Coronary artery (tissue), 2 donors: ENCODE measurements at regions not wholly inside any gene's neighbourhood (a gene's known extent, or its start where the extent isn't known, plus 50 kb on each side); places are given as distances from the start of the nearest gene placed in this dataset.

Experiments
- DNase-seq: peaks from one replicate; pipeline ENCODE4 v3.0.0-alpha.2; 2017; ENCODE audit warnings: low spot score
- H3K27ac ChIP-seq, 2 donors: fragments of 200-600 bp; sonication (generic); one replicate each; pipeline ENCODE4 v1.5.1; 2016 to 2019
- H3K4me3 ChIP-seq: fragments of 200-600 bp; sonication (generic); 2 replicates; pipeline ENCODE4 v1.5.1; 2016; ENCODE audit warnings: mild to moderate bottlenecking, moderate library complexity
- TF ChIP-seq, protein P1 (sequence below): fragments of 200-600 bp; sonication (generic); IDR thresholded peaks from one replicate; pipeline ENCODE4 v1.5.1; 2019; ENCODE audit warnings: antibody characterized with exemption

DNA sequence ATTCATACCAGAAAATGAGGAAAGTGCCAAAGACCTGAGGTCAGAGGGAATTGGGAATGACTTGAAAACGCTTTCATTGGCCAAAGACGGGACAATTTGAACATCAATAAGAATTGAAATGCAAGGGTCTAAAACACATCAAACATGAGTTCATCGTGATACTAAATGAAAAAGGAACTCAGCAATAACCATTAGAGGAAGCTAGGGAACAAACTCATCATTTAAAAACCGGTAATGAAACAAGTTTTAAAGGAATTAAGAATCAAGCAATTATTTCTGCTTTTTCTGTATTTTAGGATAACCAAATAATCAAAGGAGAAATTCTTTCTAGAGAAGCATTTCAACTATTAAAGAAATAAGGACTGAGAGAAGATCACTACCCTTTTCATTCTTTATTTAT, 303.1 kb downstream of the ARHGAP12 start:
- TF ChIP-seq, protein P1, sequence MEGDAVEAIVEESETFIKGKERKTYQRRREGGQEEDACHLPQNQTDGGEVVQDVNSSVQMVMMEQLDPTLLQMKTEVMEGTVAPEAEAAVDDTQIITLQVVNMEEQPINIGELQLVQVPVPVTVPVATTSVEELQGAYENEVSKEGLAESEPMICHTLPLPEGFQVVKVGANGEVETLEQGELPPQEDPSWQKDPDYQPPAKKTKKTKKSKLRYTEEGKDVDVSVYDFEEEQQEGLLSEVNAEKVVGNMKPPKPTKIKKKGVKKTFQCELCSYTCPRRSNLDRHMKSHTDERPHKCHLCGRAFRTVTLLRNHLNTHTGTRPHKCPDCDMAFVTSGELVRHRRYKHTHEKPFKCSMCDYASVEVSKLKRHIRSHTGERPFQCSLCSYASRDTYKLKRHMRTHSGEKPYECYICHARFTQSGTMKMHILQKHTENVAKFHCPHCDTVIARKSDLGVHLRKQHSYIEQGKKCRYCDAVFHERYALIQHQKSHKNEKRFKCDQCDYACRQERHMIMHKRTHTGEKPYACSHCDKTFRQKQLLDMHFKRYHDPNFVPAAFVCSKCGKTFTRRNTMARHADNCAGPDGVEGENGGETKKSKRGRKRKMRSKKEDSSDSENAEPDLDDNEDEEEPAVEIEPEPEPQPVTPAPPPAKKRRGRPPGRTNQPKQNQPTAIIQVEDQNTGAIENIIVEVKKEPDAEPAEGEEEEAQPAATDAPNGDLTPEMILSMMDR, result no peak
- Histone ChIP-seq H3K27ac (no peak overlapping the region), H3K4me3 (no peak overlapping the region)
- DNase-seq, result no peak

DNA sequence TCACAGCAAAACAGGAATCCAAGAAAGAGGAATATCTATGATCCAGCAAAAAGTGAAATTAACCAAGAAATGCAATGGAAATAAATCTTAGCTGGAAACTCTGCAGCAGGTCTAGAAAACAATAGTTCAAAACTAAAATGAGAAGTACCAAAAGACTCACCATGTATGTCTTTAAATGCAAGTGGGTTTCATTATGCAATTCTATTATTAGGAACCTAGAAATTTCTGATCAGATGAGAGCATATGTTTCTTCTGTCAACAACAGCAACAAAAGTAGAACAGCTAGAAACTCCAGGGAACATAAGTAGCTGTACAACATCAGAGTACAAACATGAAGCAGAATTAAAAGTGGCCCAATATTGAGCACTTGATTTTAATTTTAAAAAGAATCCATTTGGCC, 304.0 kb downstream of the ARHGAP12 start:
- DNase-seq, result no peak
- TF ChIP-seq, protein P1, result no peak
- Histone ChIP-seq H3K4me3 (no peak overlapping the region), H3K27ac (no peak overlapping the region)

DNA sequence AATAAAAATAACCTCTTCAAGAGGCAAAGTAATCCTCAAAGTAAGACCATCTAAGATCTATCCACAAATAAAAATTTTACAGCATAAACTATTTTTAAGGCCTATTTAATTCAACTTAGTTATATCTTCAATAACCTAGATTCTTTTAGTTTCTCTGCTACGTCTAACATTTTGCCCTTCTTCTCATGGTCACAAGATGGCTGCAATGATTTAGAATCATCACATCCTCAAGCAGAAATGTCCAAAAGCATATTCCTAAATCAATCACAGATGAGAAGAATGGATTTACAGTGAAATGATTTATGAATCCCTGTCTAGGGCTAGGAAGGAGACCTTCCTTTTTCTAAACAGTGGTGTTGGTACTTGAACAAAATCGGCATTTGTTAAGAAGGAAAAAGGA, 304.7 kb downstream of the ARHGAP12 start:
- Histone ChIP-seq H3K4me3 (no peak overlapping the region), H3K27ac (peak overlapping the region; percentile 49 to 57)
- no peak for DNase-seq
- TF ChIP-seq, protein P1, result no peak

DNA sequence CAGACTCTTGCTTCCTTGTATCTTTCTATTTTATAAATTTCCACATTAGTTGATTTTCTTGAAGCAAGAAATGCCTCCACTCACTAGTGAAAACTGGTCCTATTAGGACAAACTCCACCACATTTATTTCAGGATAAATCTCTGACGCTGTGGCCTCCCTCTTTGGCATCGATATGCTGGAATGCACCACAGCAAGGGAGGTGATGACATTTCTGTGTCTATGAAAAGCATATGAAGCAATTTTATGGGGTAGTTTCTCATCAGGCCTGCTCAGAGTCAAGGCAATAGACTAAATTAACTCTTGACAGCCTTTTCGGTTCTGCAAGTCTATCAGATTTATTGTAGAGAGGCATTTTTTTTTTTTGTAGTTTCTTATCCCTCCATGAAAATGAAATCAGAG, 304.4 kb downstream of the ZEB1 start:
- Histone ChIP-seq H3K4me3 (no peak overlapping the region), H3K27ac (peak overlapping the region; percentile 49 to 57)
- TF ChIP-seq, protein P1, result no peak
- no peak for DNase-seq

DNA sequence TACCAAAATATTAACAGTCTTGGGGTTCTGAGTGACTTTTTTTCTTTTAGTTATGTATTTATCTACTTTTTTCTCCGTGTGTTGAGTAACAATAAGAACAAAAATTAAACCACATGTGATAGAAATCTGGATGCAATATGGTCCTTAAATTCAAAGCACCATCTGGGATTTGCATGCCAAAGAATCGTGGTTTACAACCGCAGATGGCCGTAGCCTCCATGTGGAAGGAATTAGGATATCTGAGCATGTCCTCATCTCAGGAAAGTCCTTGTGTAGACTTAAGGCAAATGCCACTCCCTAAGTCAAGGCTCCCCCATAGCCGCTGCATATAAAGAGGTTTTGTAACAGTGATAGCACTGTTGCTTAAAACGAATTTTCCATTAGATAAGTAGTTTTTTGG, 304.0 kb downstream of the ZEB1 start:
- TF ChIP-seq, protein P1, result peak; percentile 15
- DNase-seq, result no peak
- no peak overlapping the region for H3K4me3 ChIP-seq
- peak overlapping the region; percentile 49 to 57 for H3K27ac ChIP-seq

DNA sequence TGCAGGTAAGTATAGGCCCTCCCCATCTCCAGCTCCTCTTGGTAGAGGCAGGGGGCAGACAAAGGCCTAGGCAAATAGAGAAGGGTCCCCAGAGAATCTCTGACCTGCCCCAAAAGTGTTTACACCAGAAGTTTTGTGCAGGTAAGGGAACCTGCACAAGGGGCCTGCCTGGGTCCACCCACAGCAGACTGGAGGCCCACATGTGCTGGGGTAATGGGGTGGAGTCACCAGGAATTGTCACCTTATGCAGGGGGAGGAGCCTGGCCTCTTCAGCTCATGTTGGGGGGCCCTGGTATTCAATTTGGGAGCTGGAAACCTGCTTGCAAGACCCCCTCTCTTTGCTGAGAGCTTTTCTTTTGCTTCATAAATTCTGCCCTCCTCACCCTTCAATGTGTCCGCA, 302.7 kb downstream of the ZEB1 start:
- TF ChIP-seq, protein P1, result no peak
- peak; percentile 59 for DNase-seq
- H3K4me3 ChIP-seq, result no peak overlapping the region
- no peak overlapping the region for H3K27ac ChIP-seq

DNA sequence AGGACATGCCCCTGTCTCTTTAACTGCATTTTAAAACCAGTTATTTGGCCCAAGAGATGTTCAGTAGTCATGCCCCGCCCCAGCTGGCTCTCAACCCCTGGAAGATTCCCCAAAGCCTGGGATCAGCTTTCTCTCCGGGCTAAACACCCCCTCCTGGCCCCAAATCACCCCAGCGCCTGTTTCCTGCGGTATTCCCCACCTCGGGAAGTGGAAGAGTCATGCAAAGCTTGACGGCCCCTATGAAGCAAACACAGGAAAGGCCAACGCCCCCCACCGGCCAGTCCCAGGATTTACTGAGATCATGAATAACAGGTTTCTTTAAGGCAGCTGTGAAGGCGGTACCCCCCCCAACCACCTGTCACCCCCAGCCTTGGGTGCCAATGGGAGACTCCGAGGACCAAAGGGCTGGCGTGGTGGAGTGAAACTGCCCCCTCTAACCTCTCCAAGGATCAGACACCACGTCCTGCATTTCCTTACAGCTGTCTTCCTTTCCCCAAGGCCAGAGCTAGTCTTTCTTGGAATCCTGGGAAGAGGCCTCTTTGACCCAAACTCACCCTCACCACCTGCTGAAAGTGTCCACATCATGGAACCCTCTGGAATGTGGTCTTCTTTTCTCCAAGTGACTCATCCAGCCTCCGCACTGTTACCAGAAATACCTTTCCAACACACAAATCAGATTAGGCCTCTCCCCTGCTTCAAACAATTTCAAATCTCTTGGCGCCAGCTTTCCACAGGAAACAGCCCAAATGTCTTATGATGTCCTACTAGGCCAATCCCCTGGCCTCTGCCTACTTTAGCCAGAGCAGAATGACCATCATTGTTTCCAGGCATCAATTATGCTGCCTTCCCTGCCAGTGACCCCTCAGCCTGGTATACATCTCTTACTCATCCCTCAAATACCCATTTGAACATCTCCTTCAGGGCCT, 301.5 kb downstream of the ZEB1 start:
- peak overlapping the region in 1 of 2 donors; percentile 49 for H3K27ac ChIP-seq
- DNase-seq, result peak; percentile 75
- TF ChIP-seq, protein P1, result no peak
- H3K4me3 ChIP-seq, result no peak overlapping the region
